NCI-H460 (cell line): ENCODE measurements at regions not wholly inside any gene's neighbourhood (a gene's known extent, or its start where the extent isn't known, plus 50 kb on each side); places are given as distances from the start of the nearest gene placed in this dataset.

Source experiments
- DNase-seq: peaks from one replicate; pipeline ENCODE4 v3.0.0-alpha.2; 2016; ENCODE audit warnings: low read depth; ENCODE audit errors: extremely low read depth

DNA sequence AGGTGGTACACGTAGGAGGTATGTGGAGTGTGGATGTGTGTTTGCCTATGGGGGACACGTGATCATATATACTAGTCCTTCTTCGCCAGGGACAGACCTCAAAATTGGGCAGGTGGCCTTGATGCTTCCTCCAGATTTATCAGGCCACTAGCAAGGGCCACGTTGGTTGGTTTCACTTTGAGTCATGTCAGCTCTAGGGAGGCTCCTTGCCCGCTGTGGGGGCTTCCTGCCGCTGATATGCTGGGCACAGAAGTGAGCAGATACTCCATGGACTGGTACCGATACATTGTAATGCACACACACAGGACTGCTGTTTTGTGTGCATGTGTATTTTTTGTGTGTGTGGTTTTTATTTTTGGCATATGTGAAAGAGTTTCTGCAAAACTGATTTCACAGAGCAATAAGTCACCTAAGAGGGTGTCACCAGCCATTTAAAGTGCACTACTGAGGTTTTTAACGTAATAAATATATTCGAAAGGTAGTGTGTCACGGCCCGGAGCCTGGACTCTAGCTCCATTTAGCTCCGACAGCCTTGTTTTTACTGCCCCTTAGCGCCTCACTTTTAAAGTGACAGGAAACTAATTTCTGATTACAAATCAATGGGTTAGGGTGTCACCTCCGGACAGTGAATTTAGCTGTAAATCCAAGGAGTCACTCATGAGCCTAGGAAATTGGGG, 605.5 kb upstream of the SALL1 start:
- DNase-seq, result no peak

DNA sequence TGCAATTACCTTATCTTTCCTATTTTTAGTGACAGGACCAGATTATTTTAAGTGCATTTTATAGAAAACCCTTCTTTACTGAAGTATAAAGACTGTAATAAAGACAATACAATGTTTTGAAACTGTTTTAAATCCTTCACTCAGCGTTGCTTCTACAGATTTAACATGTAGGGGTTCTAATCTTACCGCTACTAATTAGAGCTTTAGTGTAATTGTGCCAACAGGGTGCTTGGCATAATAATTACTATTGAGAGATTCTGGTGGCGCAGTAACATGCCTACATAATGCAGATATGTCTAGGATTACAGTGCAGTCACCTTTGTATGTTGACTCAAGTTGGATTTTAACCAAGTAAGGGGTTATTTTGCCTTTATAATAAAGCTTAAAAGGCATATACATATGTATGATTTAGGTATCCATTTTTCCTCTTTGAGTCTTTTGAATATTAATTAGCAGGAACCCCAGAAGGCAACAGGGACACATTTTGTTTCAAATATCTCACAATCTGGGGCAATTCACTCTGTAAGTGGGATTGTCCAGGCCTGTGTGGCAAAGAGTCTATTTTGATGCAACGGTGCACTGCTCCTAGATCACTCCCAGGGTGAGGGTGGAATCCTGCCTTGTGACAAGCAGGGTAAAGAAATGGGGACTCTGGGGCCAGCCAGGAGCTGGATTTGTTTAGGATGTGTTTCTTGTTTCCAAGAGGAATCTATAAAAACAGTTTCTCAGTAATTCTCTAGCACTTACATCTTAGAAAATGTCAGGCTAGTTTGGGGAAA, 604.7 kb upstream of the SALL1 start:
- DNase-seq, result no peak

DNA sequence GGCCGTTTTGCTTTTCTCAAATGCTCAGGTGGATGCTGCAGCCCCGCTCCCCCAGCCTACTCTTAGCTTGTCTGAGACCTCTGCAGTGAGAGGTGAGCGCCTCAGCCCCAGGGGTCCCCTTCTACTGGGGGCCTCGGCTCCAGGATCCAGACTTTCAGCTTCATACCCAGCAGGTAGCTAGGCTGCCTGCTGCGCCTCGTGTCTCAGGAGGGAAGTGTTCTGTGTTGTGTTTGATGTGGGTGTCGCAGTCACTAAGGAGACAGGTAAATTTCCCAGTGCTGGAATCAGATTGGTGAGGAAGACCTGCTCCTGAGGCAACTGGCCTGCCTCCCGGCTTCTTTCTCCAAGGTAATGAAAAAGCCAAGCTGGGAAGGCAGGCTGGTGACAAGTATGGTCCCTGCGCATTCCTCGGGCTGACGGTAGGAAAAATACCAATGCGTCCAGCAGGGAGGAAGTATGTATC, 604.0 kb upstream of the SALL1 start:
- no peak for DNase-seq

DNA sequence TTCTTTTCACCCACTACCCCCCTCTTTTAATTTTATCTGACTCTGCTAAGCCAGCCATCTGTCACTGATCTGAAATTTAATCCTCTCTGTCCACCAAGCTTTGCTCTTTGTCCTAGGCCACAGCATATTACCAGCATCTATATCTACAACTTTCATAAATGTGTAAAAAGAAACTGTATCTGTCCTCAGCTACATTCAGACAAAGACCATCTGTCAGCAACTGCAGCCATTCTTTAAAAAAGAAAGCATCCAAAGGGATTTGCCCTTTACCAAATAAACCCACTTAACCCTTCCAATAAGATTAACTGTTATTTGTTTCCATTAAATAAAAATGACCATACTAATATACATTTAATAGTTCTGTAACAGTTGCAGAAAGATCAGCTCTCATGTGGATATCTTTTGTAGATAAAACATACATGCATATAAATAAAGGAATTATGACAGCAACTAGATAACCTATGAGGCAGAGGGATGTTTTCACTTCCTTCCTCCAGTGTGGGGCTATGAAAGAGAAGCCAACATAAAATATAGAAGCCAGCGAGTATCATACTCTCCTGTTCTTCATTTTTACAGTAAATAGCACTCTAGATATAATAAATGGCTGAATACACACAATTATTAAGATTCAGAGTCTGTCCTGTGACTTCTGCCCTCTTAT, 602.5 kb upstream of the SALL1 start:
- DNase-seq, result no peak

DNA sequence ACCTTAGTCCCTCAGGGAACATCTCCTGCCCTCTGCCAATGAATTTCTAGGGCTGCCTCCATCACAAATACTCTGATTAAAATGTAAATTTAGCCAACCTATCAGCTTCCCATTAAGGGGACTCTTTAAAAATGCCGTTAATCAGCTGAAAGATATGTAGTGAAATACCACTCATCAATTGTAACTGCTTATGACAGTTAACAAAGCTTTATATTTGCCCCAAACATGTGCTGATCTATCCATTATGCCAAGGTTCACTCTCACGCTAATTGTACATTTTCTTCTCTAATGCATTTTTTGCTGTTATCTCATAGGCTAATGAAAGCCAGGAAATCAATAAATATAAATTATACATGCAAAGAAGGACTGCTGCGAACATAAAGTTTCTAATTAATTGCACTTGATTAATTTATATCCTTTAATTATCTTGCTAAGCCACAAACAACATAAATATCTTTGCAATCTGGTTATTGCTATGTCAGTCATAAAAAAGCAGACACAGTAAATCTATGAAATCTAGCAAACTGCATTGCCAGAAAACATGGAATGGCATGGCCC, 601.4 kb upstream of the SALL1 start:
- DNase-seq, result no peak

DNA sequence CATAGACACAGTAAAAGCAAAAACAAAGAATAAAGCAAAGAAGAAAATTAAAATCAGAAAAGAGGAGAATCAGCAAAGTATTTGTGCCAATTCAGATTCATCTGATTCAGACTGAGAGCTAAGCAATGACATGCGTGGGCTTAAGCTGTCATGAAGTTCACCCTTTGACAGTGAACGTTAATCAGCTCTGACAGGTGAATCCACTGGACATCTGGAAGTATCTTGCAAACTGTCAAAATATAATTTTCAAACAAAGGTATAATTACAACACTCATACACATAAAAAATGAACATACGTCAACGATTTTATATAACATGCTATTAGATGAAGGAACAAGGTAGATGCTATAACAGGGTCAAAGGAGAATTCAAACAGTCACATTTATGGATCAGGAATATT, 596.3 kb upstream of the SALL1 start:
- no peak for DNase-seq

DNA sequence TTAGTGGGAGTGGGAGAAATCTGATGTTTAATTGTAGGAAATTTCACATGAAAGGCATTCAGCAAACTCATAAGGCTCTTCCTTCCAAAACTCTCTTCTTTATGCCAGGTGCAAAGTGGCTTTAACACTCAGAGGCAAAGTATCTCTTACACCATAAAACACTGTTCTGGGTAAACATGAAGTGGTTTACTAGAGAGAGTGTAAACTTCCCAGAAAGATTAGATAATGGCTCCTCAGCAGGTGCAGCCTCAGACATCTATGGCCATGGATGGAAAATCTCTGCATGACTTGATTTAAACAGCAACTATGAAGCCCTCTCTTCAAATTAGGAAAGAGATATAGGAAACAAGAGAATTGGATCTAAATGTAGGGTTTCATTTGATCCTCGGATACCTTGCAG, 583.1 kb upstream of the SALL1 start:
- no peak for DNase-seq

DNA sequence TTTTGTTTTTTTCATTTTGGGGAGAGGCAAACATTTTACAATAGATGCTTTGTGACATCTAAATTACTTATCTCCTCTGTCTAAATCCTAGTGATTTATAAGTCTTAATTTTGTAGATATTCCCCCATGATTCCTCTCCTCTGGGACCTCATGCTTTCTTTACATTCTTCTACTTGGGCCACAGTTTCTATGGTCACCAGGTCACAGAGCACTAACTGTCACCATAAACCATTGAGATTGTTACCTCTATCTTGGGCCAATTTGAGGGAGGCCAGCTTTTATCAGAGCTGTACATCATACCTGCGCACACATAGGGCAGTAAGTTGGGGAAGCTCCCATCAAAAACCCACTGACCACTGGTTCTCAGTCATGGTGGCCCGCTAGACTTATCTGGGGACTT, 582.1 kb upstream of the SALL1 start:
- DNase-seq, result no peak

DNA sequence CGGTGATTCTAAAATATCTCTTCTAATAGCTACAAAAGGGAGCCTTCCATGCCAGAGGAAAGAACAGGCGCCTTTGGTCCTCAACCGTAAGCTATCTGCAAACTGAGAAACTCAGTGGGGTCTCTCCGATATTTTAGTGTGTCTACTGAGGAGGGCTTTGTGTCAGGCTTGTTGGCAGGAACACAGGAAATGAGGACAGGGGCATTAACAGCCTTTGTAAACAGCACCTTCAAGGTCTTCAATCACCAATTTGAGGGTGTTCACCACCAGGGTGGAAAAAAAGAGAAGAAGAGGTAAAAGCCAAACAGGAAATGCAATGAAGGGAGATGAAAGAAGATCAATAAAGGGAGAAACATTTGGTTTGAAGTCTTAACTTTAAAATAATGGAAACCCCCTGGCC, 580.1 kb upstream of the SALL1 start:
- DNase-seq, result no peak

DNA sequence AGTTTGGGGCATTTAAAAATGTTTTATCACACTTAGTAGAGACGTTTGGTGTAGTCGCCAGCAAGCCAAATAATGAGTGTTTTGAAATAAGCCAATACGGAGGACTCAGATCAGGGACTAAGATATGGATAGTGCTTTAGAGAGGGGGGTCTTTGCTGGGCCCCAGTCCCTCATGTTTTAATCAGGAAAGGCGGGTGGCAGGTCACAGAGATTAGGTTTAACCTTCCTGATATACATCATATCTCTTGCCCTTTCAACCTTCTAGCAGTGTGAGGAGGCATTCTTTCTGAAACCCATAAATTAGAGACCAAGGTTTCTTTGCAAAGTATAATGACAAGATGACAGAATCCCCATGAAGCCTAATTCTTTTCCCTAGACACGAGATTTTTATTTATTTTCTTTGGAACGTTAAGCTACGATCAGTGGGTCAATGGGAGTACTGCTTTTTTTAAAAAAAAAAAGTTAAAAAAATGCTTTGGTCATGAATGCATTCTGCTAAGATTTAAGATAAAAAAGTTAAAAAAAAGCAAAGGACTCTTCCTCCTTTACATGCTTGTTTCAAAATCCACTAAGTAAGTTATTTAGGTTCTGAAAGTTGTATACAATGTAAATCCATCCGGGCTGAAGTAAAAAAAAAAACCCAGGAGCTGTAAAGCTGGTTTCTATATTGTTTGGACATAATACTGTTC, 572.1 kb upstream of the SALL1 start:
- no peak for DNase-seq

DNA sequence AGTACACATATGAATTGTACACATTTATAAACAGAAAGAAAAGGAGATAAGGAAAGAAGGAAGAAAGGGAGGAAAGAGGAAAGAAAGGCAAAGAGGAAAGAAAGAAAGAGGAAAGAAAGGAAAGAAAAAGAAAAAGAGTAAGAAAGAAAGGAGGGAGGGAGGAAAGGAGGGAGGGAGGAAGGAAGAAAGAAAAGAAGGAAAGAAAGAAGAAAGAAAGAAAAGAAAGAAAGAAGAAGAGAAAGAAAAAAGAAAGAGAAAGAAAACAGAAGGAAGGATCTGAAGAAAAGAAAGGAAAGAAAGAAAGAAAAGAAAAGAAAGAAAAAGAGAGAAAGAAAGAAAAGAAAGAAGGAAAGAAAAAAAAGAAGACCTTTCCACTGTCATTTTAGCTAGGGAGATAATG, 571.4 kb upstream of the SALL1 start:
- no peak for DNase-seq

DNA sequence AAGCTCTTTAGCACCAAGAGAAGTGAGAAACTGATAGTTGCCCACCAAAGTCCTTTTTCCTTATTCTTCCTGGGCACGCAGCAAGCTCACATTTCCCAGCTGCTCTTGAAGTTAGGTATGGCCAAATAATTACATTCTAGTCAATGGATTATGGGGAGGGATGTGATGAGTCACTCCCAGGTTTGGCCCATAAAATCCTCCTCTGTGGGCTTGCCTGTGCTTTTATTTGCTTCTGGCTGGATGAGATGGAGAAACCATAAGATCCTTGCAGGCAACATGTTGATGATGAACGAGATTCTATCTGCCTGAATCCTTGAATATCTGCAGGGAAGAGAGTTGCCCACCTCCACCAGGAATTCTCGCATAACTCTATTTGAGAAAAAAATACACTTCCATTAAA, 568.3 kb upstream of the SALL1 start:
- DNase-seq, result no peak

DNA sequence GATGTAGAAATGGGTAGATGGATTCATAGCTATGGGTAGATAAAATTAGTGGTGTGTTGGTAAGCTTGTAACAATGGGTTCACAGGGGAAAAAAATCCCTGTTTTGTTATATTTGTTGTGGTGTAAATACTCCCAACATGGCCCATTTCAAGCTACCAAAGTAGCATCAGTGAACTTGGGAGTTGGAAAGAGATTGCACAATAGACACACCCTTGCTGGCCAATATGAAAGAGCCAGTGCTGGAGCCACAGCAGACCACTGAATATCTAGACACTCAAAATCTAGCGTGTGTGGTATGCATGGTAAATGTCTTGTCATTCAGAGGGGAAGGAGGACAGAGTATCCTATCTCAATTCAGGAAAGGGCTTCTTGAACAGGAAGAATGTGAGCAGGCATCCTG, 565.1 kb upstream of the SALL1 start:
- no peak for DNase-seq

DNA sequence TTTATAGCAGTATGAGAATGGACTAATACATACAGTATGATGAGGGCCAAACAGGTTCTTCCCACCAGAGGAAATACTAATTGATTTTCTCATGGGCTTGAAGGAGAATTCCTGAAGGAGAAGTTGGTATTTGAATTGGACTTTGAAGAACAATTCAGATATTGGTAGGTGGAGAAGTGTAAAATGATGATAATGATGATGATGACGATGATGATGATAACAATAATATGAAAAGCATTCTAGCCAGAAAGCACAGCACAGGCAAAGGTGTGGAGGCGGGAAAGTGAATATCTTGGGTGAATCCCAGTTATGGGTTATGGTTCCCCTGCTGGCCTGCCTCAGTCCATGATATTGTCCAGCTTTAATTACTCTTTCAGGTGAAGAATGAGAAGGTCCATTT, 562.4 kb upstream of the SALL1 start:
- no peak for DNase-seq

DNA sequence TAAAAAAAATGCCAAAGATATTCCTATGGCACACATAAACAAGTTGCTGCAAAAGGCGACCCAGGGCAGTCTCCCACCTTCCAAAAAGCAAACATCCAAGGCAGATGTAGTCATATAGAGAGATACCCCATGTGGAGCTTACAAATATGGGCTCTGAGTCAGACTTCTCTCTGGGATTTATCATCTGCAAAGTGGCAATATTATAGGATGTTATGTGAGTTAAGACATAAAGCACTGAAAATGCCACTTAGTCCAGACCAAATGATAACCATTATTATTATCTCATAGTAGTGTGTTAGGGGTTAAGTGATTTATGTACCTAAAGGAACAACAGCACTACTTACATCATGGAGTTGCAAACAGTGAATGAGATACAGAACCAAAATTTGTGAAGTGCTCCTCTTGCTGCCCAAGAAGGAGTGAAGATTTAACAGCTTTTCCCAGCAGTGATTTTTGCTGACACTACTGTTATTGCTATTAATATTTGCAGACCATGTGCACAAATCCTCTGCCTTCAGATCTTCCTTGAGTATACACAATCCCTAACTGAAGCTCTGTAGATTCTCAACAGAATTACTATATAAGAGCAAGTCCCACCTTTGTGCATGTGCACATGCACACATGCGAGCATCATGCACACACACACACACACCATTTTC, 560.0 kb upstream of the SALL1 start:
- DNase-seq, result no peak

DNA sequence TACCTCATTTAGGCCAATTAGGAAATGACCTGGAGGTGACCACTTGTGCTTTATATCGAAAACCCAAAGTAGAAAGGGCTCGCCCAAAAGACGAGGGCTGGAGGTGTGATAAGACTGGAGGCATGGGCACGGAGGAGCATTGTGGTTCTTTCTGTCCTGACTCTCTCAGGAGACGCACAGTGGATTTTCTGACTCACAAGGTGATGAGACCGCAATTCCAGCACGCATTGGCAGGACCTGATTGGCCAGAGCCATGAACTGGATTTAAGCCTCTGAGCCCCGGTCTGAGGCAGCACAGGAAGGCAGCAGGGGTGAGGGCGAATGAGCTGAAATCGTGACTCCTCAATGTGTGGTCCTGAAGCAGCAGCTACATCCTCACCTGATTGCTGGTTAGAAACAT, 559.1 kb upstream of the SALL1 start:
- DNase-seq, result no peak

DNA sequence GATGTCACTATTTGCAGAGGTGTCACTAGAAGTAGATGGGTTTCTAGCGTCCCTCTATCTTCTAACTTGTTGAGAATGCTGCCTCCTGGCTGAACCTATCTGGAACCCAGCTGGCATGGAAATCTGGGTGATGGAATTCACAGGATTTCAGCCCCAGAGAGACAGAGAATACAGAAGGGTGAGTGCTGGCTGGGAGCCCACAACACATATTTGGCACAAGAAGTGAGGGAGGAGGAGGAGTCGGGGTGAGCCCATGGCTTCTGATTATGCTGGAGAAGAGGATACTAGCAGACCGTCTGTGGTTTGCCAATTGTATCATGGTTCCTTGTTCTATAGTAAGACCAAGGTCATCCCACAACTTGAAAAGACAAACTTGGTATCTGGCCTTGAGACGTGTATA, 557.8 kb upstream of the SALL1 start:
- no peak for DNase-seq

DNA sequence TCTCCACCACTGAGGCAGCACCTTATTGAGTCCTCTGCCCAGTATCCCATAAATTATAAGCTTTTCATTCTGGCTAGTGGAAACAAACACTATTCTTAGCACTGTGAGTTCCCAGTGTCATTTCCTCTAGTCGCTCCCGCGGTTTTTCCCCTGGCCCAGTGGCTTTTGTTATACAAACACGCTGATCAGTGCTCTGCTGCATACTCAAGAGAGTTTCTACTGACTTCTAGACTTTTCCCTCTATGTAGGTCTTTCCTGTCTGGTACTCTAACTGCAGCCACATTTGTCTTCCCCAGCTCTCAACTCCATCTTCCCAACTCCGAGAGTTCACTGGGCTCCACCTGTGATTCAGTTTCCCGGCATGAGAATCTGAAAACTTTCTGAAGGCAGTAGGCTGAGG, 556.6 kb upstream of the SALL1 start:
- DNase-seq, result no peak

DNA sequence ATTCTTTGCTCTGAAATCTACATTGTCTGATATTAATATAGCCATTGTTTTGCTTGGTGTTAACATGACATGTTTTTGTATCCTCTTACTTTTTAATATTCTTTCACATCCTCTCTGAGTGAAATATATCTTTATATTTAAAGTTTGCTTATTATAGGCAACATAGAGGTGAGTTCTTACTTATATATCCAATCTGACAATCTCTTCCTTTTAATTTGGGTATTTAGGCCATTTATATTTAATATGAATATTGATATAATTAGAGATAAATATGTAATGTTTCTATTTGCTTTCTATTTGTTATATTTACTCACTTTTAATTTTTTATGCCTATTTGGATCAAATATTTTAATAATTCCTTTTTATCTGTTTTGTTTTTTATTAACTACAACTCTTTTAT, 554.1 kb upstream of the SALL1 start:
- DNase-seq, result no peak

DNA sequence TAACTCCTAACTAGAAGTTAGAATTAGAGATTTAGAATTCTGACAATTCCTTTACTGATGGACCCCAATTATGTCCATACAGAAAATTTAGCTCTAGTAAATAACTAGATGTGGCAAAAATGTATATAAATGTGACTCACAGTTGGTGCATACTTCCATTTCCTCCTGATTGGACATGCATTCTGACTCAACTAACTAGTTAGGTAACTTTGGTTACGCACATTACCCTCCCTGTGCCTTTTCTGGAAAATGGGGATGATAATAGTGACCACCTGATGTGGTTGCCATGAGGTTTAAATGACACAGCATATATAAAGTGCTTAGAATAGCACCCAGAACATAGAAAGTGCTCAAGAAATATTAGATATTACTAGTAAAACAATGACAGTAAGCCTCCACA, 550.0 kb upstream of the SALL1 start:
- no peak for DNase-seq
